SK-N-SH treated with all-trans-retinoic acid at 6 μM for 48 hours (cell line): ENCODE measurements at regions not wholly inside any gene's neighbourhood (a gene's known extent, or its start where the extent isn't known, plus 50 kb on each side); places are given as distances from the start of the nearest gene placed in this dataset.

ENCODE experiments used
- CREB5 ChIP-seq: fragments of 250-450 bp; sonication (Bioruptor Pico); IDR thresholded peaks from 2 replicates; pipeline ENCODE4 v1.5.1; 2020; ENCODE audit warnings: low read depth, mild to moderate bottlenecking, moderate library complexity
- CSRNP3 ChIP-seq: fragments of 250-450 bp; sonication (Bioruptor Pico); IDR thresholded peaks from 2 replicates; pipeline ENCODE4 v1.5.1; 2021; ENCODE audit warnings: mild to moderate bottlenecking, moderate library complexity
- ESRRG ChIP-seq: fragments of 250-450 bp; sonication (Bioruptor Pico); IDR thresholded peaks from 2 replicates; pipeline ENCODE4 v1.6.1; 2021; ENCODE audit warnings: mild to moderate bottlenecking
- SNAI2 ChIP-seq: fragments of 250-450 bp; sonication (Bioruptor Pico); IDR thresholded peaks from 2 replicates; pipeline ENCODE4 v1.5.0; 2020; ENCODE audit warnings: mild to moderate bottlenecking, moderate library complexity
- TOX ChIP-seq: fragments of 250-450 bp; sonication (Bioruptor Pico); IDR thresholded peaks from 2 replicates; pipeline ENCODE4 v1.8.0; 2021; ENCODE audit warnings: mild to moderate bottlenecking, moderate library complexity, borderline replicate concordance
- ZFP30 ChIP-seq: fragments of 450-650 bp; formaldehyde crosslinking; IDR thresholded peaks from 2 replicates; pipeline ENCODE4 v1.5.0; 2022; ENCODE audit warnings: mild to moderate bottlenecking, moderate library complexity
- ZNF565 ChIP-seq: fragments of 450-650 bp; formaldehyde crosslinking; conservative IDR thresholded peaks from 2 replicates; pipeline ENCODE4 v1.5.0; 2020; ENCODE audit warnings: low read depth, mild to moderate bottlenecking, moderate library complexity
- ZNF8 ChIP-seq: fragments of 450-650 bp; formaldehyde crosslinking; IDR thresholded peaks from 2 replicates; pipeline ENCODE4 v1.5.0; 2020; ENCODE audit warnings: mild to moderate bottlenecking, moderate library complexity
- TF ChIP-seq, protein P1 (sequence below): fragments of 250-450 bp; sonication (Bioruptor Pico); IDR thresholded peaks from 2 replicates; pipeline ENCODE4 v1.8.0; 2020; ENCODE audit warnings: mild to moderate bottlenecking, moderate library complexity, borderline replicate concordance

DNA sequence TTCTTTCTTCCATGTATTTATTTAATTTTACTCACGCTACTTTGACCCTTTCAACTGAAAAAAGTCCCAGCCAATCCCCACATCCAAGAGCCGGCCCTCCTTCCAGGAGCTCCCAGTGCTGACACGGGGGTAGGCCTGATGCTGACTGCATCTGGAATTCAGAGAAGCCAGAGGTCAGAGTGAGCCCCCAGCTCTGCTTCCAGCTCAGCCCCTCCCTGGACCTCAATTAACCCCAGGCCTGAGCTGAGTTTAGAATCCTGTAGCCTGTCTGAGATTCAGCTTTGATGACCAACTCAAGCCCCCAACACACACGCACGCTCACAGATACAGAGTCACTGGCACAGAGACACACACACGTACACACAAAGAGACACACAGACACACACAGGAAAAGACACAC is 247.9 kb downstream of the NPHP4 start:
- no peak for TF ChIP-seq ESRRG (CRISPR knock-in tag)
- no peak for TF ChIP-seq ZNF565 (CRISPR knock-in tag)
- TF ChIP-seq, protein P1, sequence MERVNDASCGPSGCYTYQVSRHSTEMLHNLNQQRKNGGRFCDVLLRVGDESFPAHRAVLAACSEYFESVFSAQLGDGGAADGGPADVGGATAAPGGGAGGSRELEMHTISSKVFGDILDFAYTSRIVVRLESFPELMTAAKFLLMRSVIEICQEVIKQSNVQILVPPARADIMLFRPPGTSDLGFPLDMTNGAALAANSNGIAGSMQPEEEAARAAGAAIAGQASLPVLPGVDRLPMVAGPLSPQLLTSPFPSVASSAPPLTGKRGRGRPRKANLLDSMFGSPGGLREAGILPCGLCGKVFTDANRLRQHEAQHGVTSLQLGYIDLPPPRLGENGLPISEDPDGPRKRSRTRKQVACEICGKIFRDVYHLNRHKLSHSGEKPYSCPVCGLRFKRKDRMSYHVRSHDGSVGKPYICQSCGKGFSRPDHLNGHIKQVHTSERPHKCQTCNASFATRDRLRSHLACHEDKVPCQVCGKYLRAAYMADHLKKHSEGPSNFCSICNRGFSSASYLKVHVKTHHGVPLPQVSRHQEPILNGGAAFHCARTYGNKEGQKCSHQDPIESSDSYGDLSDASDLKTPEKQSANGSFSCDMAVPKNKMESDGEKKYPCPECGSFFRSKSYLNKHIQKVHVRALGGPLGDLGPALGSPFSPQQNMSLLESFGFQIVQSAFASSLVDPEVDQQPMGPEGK (CRISPR knock-in tag), result no peak
- no peak for TF ChIP-seq CSRNP3 (CRISPR knock-in tag)
- TF ChIP-seq ZNF8, result no peak
- no peak for TF ChIP-seq CREB5
- TF ChIP-seq TOX (CRISPR knock-in tag), result no peak
- no peak for TF ChIP-seq ZFP30 (CRISPR knock-in tag)
- no peak for TF ChIP-seq SNAI2 (CRISPR knock-in tag)
